Neuronal stem cell (in vitro differentiated cells): ENCODE measurements at regions not wholly inside any gene's neighbourhood (a gene's known extent, or its start where the extent isn't known, plus 50 kb on each side); places are given as distances from the start of the nearest gene placed in this dataset.

ENCODE experiments used
- DNase-seq: peaks from one replicate; pipeline ENCODE4 v3.0.0-alpha.2; 2013; ENCODE audit warnings: low spot score
- H2AFZ ChIP-seq: one replicate; pipeline ENCODE4 v1.6.1; 2013; ENCODE audit warnings: mild to moderate bottlenecking, low read length, inconsistent platforms
- H2AK5ac ChIP-seq: 2 replicates; pipeline ENCODE4 v1.6.1; 2013; ENCODE audit warnings: low read depth, mild to moderate bottlenecking, inconsistent platforms, low read length, moderate library complexity, mixed read lengths
- H2BK120ac ChIP-seq: 2 replicates; pipeline ENCODE4 v1.6.1; 2013; ENCODE audit warnings: low read depth, mild to moderate bottlenecking, inconsistent platforms, low read length, moderate library complexity, mixed read lengths
- H2BK12ac ChIP-seq: one replicate; pipeline ENCODE4 v1.6.1; 2013; ENCODE audit warnings: low read length, inconsistent platforms
- H2BK15ac ChIP-seq: 2 replicates; pipeline ENCODE4 v1.6.1; 2013; ENCODE audit warnings: mild to moderate bottlenecking, low read length, inconsistent platforms, mixed read lengths
- H2BK5ac ChIP-seq: one replicate; pipeline ENCODE4 v1.6.1; 2013; ENCODE audit warnings: inconsistent platforms, mild to moderate bottlenecking, low read length, moderate library complexity
- H3K14ac ChIP-seq: one replicate; pipeline ENCODE4 v1.6.1; 2013; ENCODE audit warnings: low read length, inconsistent platforms
- H3K18ac ChIP-seq: 2 replicates; pipeline ENCODE4 v1.6.1; 2013; ENCODE audit warnings: low read length, inconsistent platforms
- H3K23ac ChIP-seq: 2 replicates; pipeline ENCODE4 v1.6.1; 2013; ENCODE audit warnings: low read depth, mild to moderate bottlenecking, mixed read lengths, low read length, inconsistent platforms; ENCODE audit not compliant: poor library complexity
- H3K27ac ChIP-seq: replicated peaks from 3 replicates; pipeline ENCODE4 v1.5.1; 2013; ENCODE audit warnings: low read length, inconsistent platforms
- H3K27me3 ChIP-seq, 3 experiments: 2 replicates each; pipeline ENCODE4 v1.6.1; 2013; ENCODE audit warnings: low read length in 3 of 3, mild to moderate bottlenecking in 2 of 3, inconsistent platforms in 1 of 3, low read depth in 1 of 3, mixed read lengths in 1 of 3, moderate library complexity in 1 of 3; ENCODE audit not compliant: control insufficient read depth in 3 of 3, insufficient read depth in 3 of 3
- H3K36me3 ChIP-seq, 2 donors: replicated peaks in 1 of 2; 2 replicates each; pipeline ENCODE4 v1.6.1; 2013; ENCODE audit warnings: low read length in 2 of 2; ENCODE audit not compliant: control insufficient read depth in 2 of 2, insufficient read depth in 2 of 2
- H3K4ac ChIP-seq: 2 replicates; pipeline ENCODE4 v1.6.1; 2013; ENCODE audit warnings: inconsistent platforms, mild to moderate bottlenecking, low read length, moderate library complexity
- H3K4me1 ChIP-seq, 2 donors: 1 replicate in 1 of 2; 2 replicates in 1 of 2; pipeline ENCODE4 v1.6.1; 2013; ENCODE audit warnings: low read length in 2 of 2, low read depth in 1 of 2; ENCODE audit not compliant: control insufficient read depth in 2 of 2, insufficient read depth in 1 of 2
- H3K4me2 ChIP-seq: one replicate; pipeline ENCODE4 v1.6.1; 2013; ENCODE audit warnings: mild to moderate bottlenecking, low read length, inconsistent platforms; ENCODE audit not compliant: insufficient read depth, poor library complexity, severe bottlenecking
- H3K4me3 ChIP-seq, 2 donors: 2 replicates each; pipeline ENCODE4 v1.5.1; 2013; ENCODE audit warnings: low read length in 2 of 2, mild to moderate bottlenecking in 2 of 2, inconsistent platforms in 1 of 2, moderate library complexity in 1 of 2
- H3K79me1 ChIP-seq: one replicate; pipeline ENCODE4 v1.6.1; 2013; ENCODE audit warnings: low read depth, mild to moderate bottlenecking, inconsistent platforms, low read length, moderate library complexity
- H3K9ac ChIP-seq: one replicate; pipeline ENCODE4 v1.6.1; 2013; ENCODE audit warnings: mild to moderate bottlenecking, low read depth, low read length, inconsistent platforms; ENCODE audit not compliant: poor library complexity
- H3K9me3 ChIP-seq, 2 donors: replicated peaks in 1 of 2; 2 replicates each; pipeline versions ENCODE3 to v1.6.1; 2013; ENCODE audit warnings: low read length in 2 of 2, mild to moderate bottlenecking in 2 of 2, inconsistent platforms in 1 of 2, low read depth in 1 of 2, mixed read lengths in 1 of 2, moderate library complexity in 1 of 2; ENCODE audit not compliant: control insufficient read depth in 2 of 2, insufficient read depth in 1 of 2
- H4K8ac ChIP-seq: one replicate; pipeline ENCODE4 v1.6.1; 2013; ENCODE audit warnings: low read depth, mild to moderate bottlenecking, inconsistent platforms, low read length, moderate library complexity
- H4K91ac ChIP-seq: one replicate; pipeline ENCODE4 v1.6.1; 2013; ENCODE audit warnings: low read length, low read depth, mild to moderate bottlenecking, inconsistent platforms; ENCODE audit not compliant: poor library complexity
- WGBS, 2 donors: extraction: QIAGEN DNeasy Blood & Tissue Kit; methylation state at CpG; one replicate each; pipeline ENCODE4 v1.1.7; 2013; ENCODE audit warnings: missing lambda C conversion rate in 2 of 2, mixed read lengths in 1 of 2; ENCODE audit not compliant: insufficient read length in 2 of 2, insufficient replicate concordance in 1 of 2; ENCODE audit errors: extremely low coverage in 2 of 2; 5-methylcytosine and 5-hydroxymethylcytosine counted together

GRCh38 chr9:108683245-108683644 lies 172.5 kb downstream of the ACTL7B start:
- Histone ChIP-seq H3K4me2 (no peak overlapping the region), H3K23ac (no peak overlapping the region), H3K4me1 (no peaks in the 10 kb centered on the region), H3K27me3 (no peaks in the 10 kb centered on the region), H4K91ac (no peak overlapping the region), H2BK120ac (no peak overlapping the region), H3K36me3 (no peaks in the 10 kb centered on the region), H4K8ac (no peak overlapping the region), H3K9ac (no peak overlapping the region), H3K4ac (no peak overlapping the region), H2AK5ac (no peak overlapping the region), H2BK12ac (no peak overlapping the region), H3K4me3 (no peak overlapping the region), H2BK15ac (no peak overlapping the region), H3K18ac (no peak overlapping the region), H2AFZ (no peak overlapping the region), H3K79me1 (no peaks in the 10 kb centered on the region), H3K9me3 (no peaks in the 10 kb centered on the region), H3K27ac (no peak overlapping the region), H3K14ac (no peak overlapping the region), H2BK5ac (no peak overlapping the region)
- WGBS, 2 donors, result no CpG with 5 or more reads among the region's 5 CpGs
- no peak for DNase-seq

- Histone ChIP-seq H4K8ac (no peak overlapping the region), H2BK15ac (no peak overlapping the region), H3K9me3 (no peaks in the 10 kb centered on the region), H3K4ac (no peak overlapping the region), H3K27me3 (no peaks in the 10 kb centered on the region), H2BK12ac (no peak overlapping the region), H3K27ac (no peak overlapping the region), H2AFZ (no peak overlapping the region), H3K4me2 (no peak overlapping the region), H3K4me3 (no peak overlapping the region), H2BK120ac (no peak overlapping the region), H3K9ac (no peak overlapping the region), H3K36me3 (no peaks in the 10 kb centered on the region), H2BK5ac (no peak overlapping the region), H3K79me1 (no peaks in the 10 kb centered on the region), H3K4me1 (no peaks in the 10 kb centered on the region), H4K91ac (no peak overlapping the region), H3K23ac (no peak overlapping the region), H3K14ac (no peak overlapping the region), H2AK5ac (no peak overlapping the region), H3K18ac (no peak overlapping the region)
- no peak for DNase-seq
- no CpG with 5 or more reads among the region's 10 CpGs for WGBS, 2 donors
Observed at GRCh38 chr9:108681851-108682590, 173.8 kb downstream of the ACTL7B start.

- H3K9ac ChIP-seq, result no peak overlapping the region
- H4K91ac ChIP-seq, result no peak overlapping the region
- H3K4me1 ChIP-seq, result no peaks in the 10 kb centered on the region
- no peak overlapping the region for H3K4me2 ChIP-seq
- no peak overlapping the region for H3K18ac ChIP-seq
- H2BK5ac ChIP-seq, result no peak overlapping the region
- no peak overlapping the region for H2BK12ac ChIP-seq
- H2BK15ac ChIP-seq, result no peak overlapping the region
- no peaks in the 10 kb centered on the region for H3K27me3 ChIP-seq
- no peaks in the 10 kb centered on the region for H3K9me3 ChIP-seq
- no peak overlapping the region for H4K8ac ChIP-seq
- no peak overlapping the region for H3K14ac ChIP-seq
- H3K4me3 ChIP-seq, result no peak overlapping the region
- no CpG with 5 or more reads among the region's 4 CpGs for WGBS, 2 donors
- no peak overlapping the region for H3K27ac ChIP-seq
- no peak overlapping the region for H3K23ac ChIP-seq
- no peak overlapping the region for H3K4ac ChIP-seq
- no peak overlapping the region for H2AFZ ChIP-seq
- H3K36me3 ChIP-seq, result no peaks in the 10 kb centered on the region
- DNase-seq, result no peak
- H3K79me1 ChIP-seq, result no peaks in the 10 kb centered on the region
- no peak overlapping the region for H2AK5ac ChIP-seq
- H2BK120ac ChIP-seq, result no peak overlapping the region
Observed at GRCh38 chr9:108680946-108681345, 174.8 kb downstream of the ACTL7B start.

- H2BK15ac ChIP-seq, result no peak overlapping the region
- no peak overlapping the region for H4K91ac ChIP-seq
- H4K8ac ChIP-seq, result no peak overlapping the region
- H3K14ac ChIP-seq, result no peak overlapping the region
- H3K23ac ChIP-seq, result no peak overlapping the region
- no peak for DNase-seq
- H3K4ac ChIP-seq, result no peak overlapping the region
- H3K4me2 ChIP-seq, result no peak overlapping the region
- no peaks in the 10 kb centered on the region for H3K27me3 ChIP-seq
- no peak overlapping the region for H3K4me3 ChIP-seq
- H2BK5ac ChIP-seq, result no peak overlapping the region
- WGBS, 2 donors, result no CpG with 5 or more reads among the region's 6 CpGs
- H3K18ac ChIP-seq, result no peak overlapping the region
- no peaks in the 10 kb centered on the region for H3K9me3 ChIP-seq
- no peaks in the 10 kb centered on the region for H3K79me1 ChIP-seq
- H3K4me1 ChIP-seq, result no peaks in the 10 kb centered on the region
- no peak overlapping the region for H3K9ac ChIP-seq
- H2AFZ ChIP-seq, result no peak overlapping the region
- H2BK12ac ChIP-seq, result no peak overlapping the region
- H2BK120ac ChIP-seq, result no peak overlapping the region
- no peaks in the 10 kb centered on the region for H3K36me3 ChIP-seq
- no peak overlapping the region for H2AK5ac ChIP-seq
- no peak overlapping the region for H3K27ac ChIP-seq
Observed at GRCh38 chr9:108677776-108678175, 178.0 kb downstream of the ACTL7B start.
